ENCODE measurements at regions not wholly inside any gene's neighbourhood (a gene's known extent, or its start where the extent isn't known, plus 50 kb on each side); places are given as distances from the start of the nearest gene placed in this dataset.
A peak's percentile ranks its signal among the peaks of the same experiment; 100 is the strongest.

- H3K4me3 ChIP-seq (replicated peaks in 1 of 3; ENCODE audit: insufficient read depth in 1 of 3, low read depth in 1 of 3, low read length in 3 of 3) = no peak overlapping the region
Measured at GRCh38 chr4:138851391-138852335, 163.9 kb upstream of the NOCT start.

GRCh38 chr4:138845664-138846063 is 169.9 kb upstream of the NOCT start:
- H3K27ac ChIP-seq (ENCODE audit: insufficient read depth, low read depth, low read length) = no peak overlapping the region
- FAIRE-seq (no peak), DNase-seq (ENCODE audit: low read depth, low spot score) (no peak)
- no peak overlapping the region for H3K9ac ChIP-seq (replicated peaks; ENCODE audit: extremely low read depth, insufficient read depth, low read length)
- H3K27me3 ChIP-seq (ENCODE audit: control insufficient read depth in 2 of 2, insufficient read depth in 2 of 2, low read length in 2 of 2) = peaks cover 2 to 23% of the 10 kb centered on the region in 2 experiments
- no peaks in the 10 kb centered on the region for H3K9me3 ChIP-seq (replicated peaks; ENCODE audit: control insufficient read depth, insufficient read depth, low read length)
- no TSS peak for BruUV-seq (replicated peaks)
- intact Hi-C loops (cut with micrococcal nuclease) (no loop called here), dilution Hi-C loops (cut with MboI; ENCODE audit: extremely low pct_ligation_motif_present, low sequenced_read_pairs) (no loop called here)
- ChIA-PET POLR2A (no interaction called here), CTCF (interaction anchor here (0.8 to 1.1 kb wide), 5 partner anchors 10 to 92 kb away, joined by 3 to 4 read pairs (median 3); no protein-coding TSS in a partner anchor)
- no peak for TF ChIP-seq FOS (IDR thresholded peaks at IDR 0.05; ENCODE audit: borderline replicate concordance, insufficient read depth, low read length)
- no peak for TF ChIP-seq EZH2 (IDR thresholded peaks at IDR 0.05; ENCODE audit: borderline replicate concordance, low read depth, low read length, severe bottlenecking)
- no peak for TF ChIP-seq JUN (IDR thresholded peaks at IDR 0.05; ENCODE audit: borderline replicate concordance, insufficient read depth, insufficient read length, low read depth)
- no peak for TF ChIP-seq POLR2AphosphoS5 (IDR thresholded peaks at IDR 0.05; ENCODE audit: insufficient read depth, low read depth, low read length)
- TF ChIP-seq, protein P1, sequence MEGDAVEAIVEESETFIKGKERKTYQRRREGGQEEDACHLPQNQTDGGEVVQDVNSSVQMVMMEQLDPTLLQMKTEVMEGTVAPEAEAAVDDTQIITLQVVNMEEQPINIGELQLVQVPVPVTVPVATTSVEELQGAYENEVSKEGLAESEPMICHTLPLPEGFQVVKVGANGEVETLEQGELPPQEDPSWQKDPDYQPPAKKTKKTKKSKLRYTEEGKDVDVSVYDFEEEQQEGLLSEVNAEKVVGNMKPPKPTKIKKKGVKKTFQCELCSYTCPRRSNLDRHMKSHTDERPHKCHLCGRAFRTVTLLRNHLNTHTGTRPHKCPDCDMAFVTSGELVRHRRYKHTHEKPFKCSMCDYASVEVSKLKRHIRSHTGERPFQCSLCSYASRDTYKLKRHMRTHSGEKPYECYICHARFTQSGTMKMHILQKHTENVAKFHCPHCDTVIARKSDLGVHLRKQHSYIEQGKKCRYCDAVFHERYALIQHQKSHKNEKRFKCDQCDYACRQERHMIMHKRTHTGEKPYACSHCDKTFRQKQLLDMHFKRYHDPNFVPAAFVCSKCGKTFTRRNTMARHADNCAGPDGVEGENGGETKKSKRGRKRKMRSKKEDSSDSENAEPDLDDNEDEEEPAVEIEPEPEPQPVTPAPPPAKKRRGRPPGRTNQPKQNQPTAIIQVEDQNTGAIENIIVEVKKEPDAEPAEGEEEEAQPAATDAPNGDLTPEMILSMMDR (IDR thresholded peaks at IDR 0.05; ENCODE audit: extremely low read depth in 1 of 2, insufficient read depth in 1 of 2, low read depth in 1 of 2, low read length in 2 of 2) = no peak
- TF ChIP-seq GATA2 (IDR thresholded peaks at IDR 0.05; ENCODE audit: insufficient read depth, insufficient read length, low read depth, low read length) = no peak
- TF ChIP-seq MYC (IDR thresholded peaks at IDR 0.05; ENCODE audit: low read depth, low read length) = no peak
- no peak for TF ChIP-seq POLR2A (IDR thresholded peaks at IDR 0.05; ENCODE audit: low read depth, low read length)
- TF ChIP-seq, protein P2, sequence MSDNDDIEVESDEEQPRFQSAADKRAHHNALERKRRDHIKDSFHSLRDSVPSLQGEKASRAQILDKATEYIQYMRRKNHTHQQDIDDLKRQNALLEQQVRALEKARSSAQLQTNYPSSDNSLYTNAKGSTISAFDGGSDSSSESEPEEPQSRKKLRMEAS (IDR thresholded peaks at IDR 0.05; ENCODE audit: insufficient read depth, insufficient read length) = no peak
- no peaks in the 10 kb centered on the region for H3K9me1 ChIP-seq (replicated peaks; ENCODE audit: control insufficient read depth, extremely low read depth, insufficient read depth, low read length)
- H3K79me2 ChIP-seq (ENCODE audit: control insufficient read depth, insufficient read depth, low read length) = no peaks in the 10 kb centered on the region
- H4K20me1 ChIP-seq (replicated peaks; ENCODE audit: control insufficient read depth, extremely low read depth, insufficient read depth, low read length) = no peaks in the 10 kb centered on the region
- H3K4me3 ChIP-seq (replicated peaks in 1 of 3; ENCODE audit: insufficient read depth in 1 of 3, low read depth in 1 of 3, low read length in 3 of 3) = no peak overlapping the region
- H3K36me3 ChIP-seq (ENCODE audit: control insufficient read depth in 2 of 2, extremely low read depth in 1 of 2, insufficient read depth in 2 of 2, low read length in 2 of 2) = no peaks in the 10 kb centered on the region
- no peak overlapping the region for H2AFZ ChIP-seq (ENCODE audit: low read depth, low read length)
- H3K4me1 ChIP-seq (ENCODE audit: control insufficient read depth, extremely low read depth, insufficient read depth, low read length) = no peaks in the 10 kb centered on the region
- H3K4me2 ChIP-seq (ENCODE audit: insufficient read depth, low read length) = no peak overlapping the region

More at GRCh38 chr4:138851391-138852335, 163.9 kb upstream of the NOCT start:
- Histone ChIP-seq H3K4me2 (ENCODE audit: insufficient read depth, low read length) (no peak overlapping the region), H3K36me3 (ENCODE audit: control insufficient read depth in 2 of 2, extremely low read depth in 1 of 2, insufficient read depth in 2 of 2, low read length in 2 of 2) (no peaks in the 10 kb centered on the region), H3K9ac (replicated peaks; ENCODE audit: extremely low read depth, insufficient read depth, low read length) (no peak overlapping the region), H3K9me1 (replicated peaks; ENCODE audit: control insufficient read depth, extremely low read depth, insufficient read depth, low read length) (no peaks in the 10 kb centered on the region), H3K4me1 (ENCODE audit: control insufficient read depth, extremely low read depth, insufficient read depth, low read length) (no peaks in the 10 kb centered on the region), H2AFZ (ENCODE audit: low read depth, low read length) (no peak overlapping the region), H3K79me2 (ENCODE audit: control insufficient read depth, insufficient read depth, low read length) (no peaks in the 10 kb centered on the region), H3K9me3 (replicated peaks; ENCODE audit: control insufficient read depth, insufficient read depth, low read length) (no peaks in the 10 kb centered on the region), H3K27ac (ENCODE audit: insufficient read depth, low read depth, low read length) (no peak overlapping the region), H3K27me3 (ENCODE audit: control insufficient read depth in 2 of 2, insufficient read depth in 2 of 2, low read length in 2 of 2) (peaks cover 10 to 14% of the 10 kb centered on the region in 2 experiments), H4K20me1 (replicated peaks; ENCODE audit: control insufficient read depth, extremely low read depth, insufficient read depth, low read length) (no peaks in the 10 kb centered on the region)
- intact Hi-C loops (cut with micrococcal nuclease) = no loop called here
- dilution Hi-C loops (cut with MboI; ENCODE audit: extremely low pct_ligation_motif_present, low sequenced_read_pairs) = no loop called here
- DNase-seq (ENCODE audit: low read depth, low spot score) = no peak
- no TSS peak for BruUV-seq (replicated peaks)
- POLR2A ChIA-PET = no interaction called here
- no peak for FAIRE-seq
- peak; percentile 12 for TF ChIP-seq EZH2 (IDR thresholded peaks at IDR 0.05; ENCODE audit: borderline replicate concordance, low read depth, low read length, severe bottlenecking)
- TF ChIP-seq GATA2 (IDR thresholded peaks at IDR 0.05; ENCODE audit: insufficient read depth, insufficient read length, low read depth, low read length) = no peak
- CTCF ChIA-PET = interaction anchor here (0.9 to 2.0 kb wide), 2 partner anchors 10 to 19 kb away, joined by 3 to 9 read pairs; no protein-coding TSS in a partner anchor
